ENCODE measurements at regions not wholly inside any gene's neighbourhood (a gene's known extent, or its start where the extent isn't known, plus 50 kb on each side); places are given as distances from the start of the nearest gene placed in this dataset.

DNA sequence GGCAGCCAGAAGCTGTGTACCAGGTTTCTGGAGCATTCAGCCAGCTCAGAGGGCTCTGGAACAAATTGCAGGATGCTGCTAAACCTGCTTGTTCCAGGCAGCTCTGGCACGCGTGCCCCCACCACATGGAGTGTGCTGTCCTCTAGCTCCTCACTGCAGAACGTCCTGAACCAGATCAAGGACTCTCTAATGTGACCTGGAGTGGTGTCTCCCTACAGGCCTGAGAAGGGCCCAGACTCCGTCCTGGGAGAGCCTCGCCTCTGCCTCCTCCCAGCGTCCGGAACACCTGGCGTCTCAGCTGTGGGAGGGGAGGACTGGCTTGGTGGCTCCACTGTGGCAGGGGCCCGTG is 115.6 kb upstream of the GPC1 start:
- TF ChIP-seq, protein P1, sequence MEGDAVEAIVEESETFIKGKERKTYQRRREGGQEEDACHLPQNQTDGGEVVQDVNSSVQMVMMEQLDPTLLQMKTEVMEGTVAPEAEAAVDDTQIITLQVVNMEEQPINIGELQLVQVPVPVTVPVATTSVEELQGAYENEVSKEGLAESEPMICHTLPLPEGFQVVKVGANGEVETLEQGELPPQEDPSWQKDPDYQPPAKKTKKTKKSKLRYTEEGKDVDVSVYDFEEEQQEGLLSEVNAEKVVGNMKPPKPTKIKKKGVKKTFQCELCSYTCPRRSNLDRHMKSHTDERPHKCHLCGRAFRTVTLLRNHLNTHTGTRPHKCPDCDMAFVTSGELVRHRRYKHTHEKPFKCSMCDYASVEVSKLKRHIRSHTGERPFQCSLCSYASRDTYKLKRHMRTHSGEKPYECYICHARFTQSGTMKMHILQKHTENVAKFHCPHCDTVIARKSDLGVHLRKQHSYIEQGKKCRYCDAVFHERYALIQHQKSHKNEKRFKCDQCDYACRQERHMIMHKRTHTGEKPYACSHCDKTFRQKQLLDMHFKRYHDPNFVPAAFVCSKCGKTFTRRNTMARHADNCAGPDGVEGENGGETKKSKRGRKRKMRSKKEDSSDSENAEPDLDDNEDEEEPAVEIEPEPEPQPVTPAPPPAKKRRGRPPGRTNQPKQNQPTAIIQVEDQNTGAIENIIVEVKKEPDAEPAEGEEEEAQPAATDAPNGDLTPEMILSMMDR (IDR thresholded peaks at IDR 0.05), result no peak
- TF ChIP-seq EP300 (IDR thresholded peaks at IDR 0.05), result no peak
- TF ChIP-seq POLR2AphosphoS5 (IDR thresholded peaks at IDR 0.05), result no peak

Measured in suprapubic skin (tissue), 4 donors.